ENCODE measurements at regions not wholly inside any gene's neighbourhood (a gene's known extent, or its start where the extent isn't known, plus 50 kb on each side); places are given as distances from the start of the nearest gene placed in this dataset.
"Not testable (repeated sequence)": the region's sequence is repeated elsewhere in the genome, so short reads cannot be mapped to it uniquely, and the experiment has no call there.

- ATAC-seq, H3K4me1 Mint-ChIP-seq, H3K4me3 Mint-ChIP-seq, H3K27me3 Mint-ChIP-seq, DNase-seq, H3K36me3 Mint-ChIP-seq, H3K27ac Mint-ChIP-seq, POLR2A ChIA-PET: not testable (repeated sequence)
- H3K9me3 Mint-ChIP-seq: peaks cover 0 to 13% (median 0%) of the 10 kb centered on the region in 9 donors
Measured at GRCh38 chr9:42368279-42368881, 184.9 kb downstream of the SPATA31A6 start.

DNA sequence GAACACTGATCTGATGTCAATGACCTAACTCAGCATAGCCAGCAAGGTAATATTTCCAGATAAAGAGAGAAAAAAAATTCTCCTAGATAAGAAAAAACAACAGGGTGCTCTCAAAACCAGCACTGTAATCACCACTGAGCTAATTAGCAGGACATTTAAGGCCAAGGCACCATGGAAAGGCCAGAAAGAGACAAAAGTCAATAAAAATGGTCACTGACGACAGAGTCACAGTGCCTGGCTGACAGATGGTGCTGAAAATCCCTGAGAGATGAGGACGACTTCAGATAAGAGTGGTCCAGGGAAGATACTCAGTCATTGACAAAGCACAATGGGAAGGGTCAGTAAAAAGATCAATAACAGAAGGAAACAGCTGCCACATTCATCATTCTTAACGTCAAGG is 186.7 kb downstream of the SPATA31A6 start:
- H3K4me3 Mint-ChIP-seq, ATAC-seq, H3K27me3 Mint-ChIP-seq, DNase-seq, H3K4me1 Mint-ChIP-seq, POLR2A ChIA-PET, H3K36me3 Mint-ChIP-seq, H3K27ac Mint-ChIP-seq: not testable (repeated sequence)
- H3K9me3 Mint-ChIP-seq: peaks cover 0 to 13% (median 0%) of the 10 kb centered on the region in 9 donors

GRCh38 chr9:42371417-42371816 is 188.0 kb downstream of the SPATA31A6 start:
- H3K9me3 Mint-ChIP-seq, ATAC-seq, POLR2A ChIA-PET, H3K27ac Mint-ChIP-seq, DNase-seq, H3K4me1 Mint-ChIP-seq, H3K36me3 Mint-ChIP-seq, H3K4me3 Mint-ChIP-seq, H3K27me3 Mint-ChIP-seq: not testable (repeated sequence)

- ATAC-seq, H3K27ac Mint-ChIP-seq: not testable (repeated sequence)
Measured at GRCh38 chr9:42377530-42378417, 194.3 kb downstream of the SPATA31A6 start.

GRCh38 chr9:42378418-42378815 is 195.0 kb downstream of the SPATA31A6 start:
- ATAC-seq (no peak), DNase-seq (no peak)
- H3K9me3 Mint-ChIP-seq: peaks cover 0 to 18% (median 3%) of the 10 kb centered on the region in 9 donors
- H3K27ac Mint-ChIP-seq: no peak overlapping the region
- H3K4me3 Mint-ChIP-seq: no peak overlapping the region
- peaks cover 0 to 9% (median 0%) of the 10 kb centered on the region in 3 donors for H3K36me3 Mint-ChIP-seq
- no peaks in the 10 kb centered on the region for H3K4me1 Mint-ChIP-seq
- H3K27me3 Mint-ChIP-seq: peaks cover 0 to 8% (median 0%) of the 10 kb centered on the region in 5 donors
- POLR2A ChIA-PET: no interaction called here

More at GRCh38 chr9:42377530-42378417, 194.3 kb downstream of the SPATA31A6 start:
- H3K36me3 Mint-ChIP-seq, H3K4me1 Mint-ChIP-seq, POLR2A ChIA-PET, H3K4me3 Mint-ChIP-seq, DNase-seq, H3K27me3 Mint-ChIP-seq: not testable (repeated sequence)
- H3K9me3 Mint-ChIP-seq: peaks cover 0 to 18% (median 3%) of the 10 kb centered on the region in 9 donors

DNA sequence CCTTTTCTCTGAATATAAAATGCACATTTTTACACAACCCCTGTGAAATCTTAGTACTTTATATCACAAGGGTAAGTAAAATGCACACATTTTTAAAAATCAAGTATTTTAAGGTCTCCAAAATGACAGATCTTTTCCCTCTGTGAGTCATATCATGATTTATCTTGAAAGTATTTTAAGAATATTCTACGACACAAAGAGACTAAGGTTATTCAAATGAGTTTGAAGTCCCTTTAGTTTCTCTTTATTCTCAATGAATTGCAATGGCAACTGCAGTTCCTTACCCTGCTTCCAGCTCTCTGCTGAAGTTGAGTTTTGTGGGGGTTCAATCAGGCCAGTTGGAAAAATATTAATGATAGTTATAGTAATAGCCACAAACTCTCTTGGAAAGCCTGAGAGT is 196.1 kb downstream of the SPATA31A6 start:
- POLR2A ChIA-PET, ATAC-seq, H3K4me1 Mint-ChIP-seq, H3K27ac Mint-ChIP-seq, H3K27me3 Mint-ChIP-seq, H3K36me3 Mint-ChIP-seq, H3K4me3 Mint-ChIP-seq, DNase-seq: not testable (repeated sequence)
- H3K9me3 Mint-ChIP-seq: peaks cover 0 to 18% (median 3%) of the 10 kb centered on the region in 9 donors

GRCh38 chr9:42384585-42384984 is 201.1 kb downstream of the SPATA31A6 start:
- H3K27me3 Mint-ChIP-seq, H3K4me3 Mint-ChIP-seq, POLR2A ChIA-PET, H3K27ac Mint-ChIP-seq, H3K36me3 Mint-ChIP-seq, ATAC-seq, H3K4me1 Mint-ChIP-seq, DNase-seq: not testable (repeated sequence)
- peaks cover 0 to 16% (median 5%) of the 10 kb centered on the region in 9 donors for H3K9me3 Mint-ChIP-seq

GRCh38 chr9:42385574-42386120 is 202.2 kb downstream of the SPATA31A6 start:
- H3K4me1 Mint-ChIP-seq, DNase-seq, H3K36me3 Mint-ChIP-seq, H3K27me3 Mint-ChIP-seq, H3K4me3 Mint-ChIP-seq, H3K9me3 Mint-ChIP-seq, H3K27ac Mint-ChIP-seq, ATAC-seq, POLR2A ChIA-PET: not testable (repeated sequence)

DNA sequence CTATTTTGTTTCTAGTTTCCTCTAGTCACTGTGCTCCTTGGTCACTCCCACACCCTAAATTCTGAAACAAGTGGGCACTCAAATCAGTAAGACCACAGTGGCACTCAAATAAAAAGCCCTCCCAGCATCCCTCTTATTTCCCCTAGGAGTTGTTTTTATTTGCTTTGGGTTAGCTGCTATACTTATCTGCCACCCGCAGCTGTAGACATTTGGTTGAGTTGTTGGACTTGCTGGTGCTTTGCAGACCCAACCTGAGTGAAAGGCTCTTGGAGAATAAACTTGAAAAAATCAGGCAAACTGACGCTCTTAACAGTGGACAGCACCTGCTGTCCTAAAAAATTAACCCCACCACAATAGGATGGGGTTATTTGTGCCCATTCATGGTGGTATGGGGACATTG is 203.0 kb downstream of the SPATA31A6 start:
- DNase-seq (no peak), ATAC-seq (no peak)
- Mint-ChIP-seq H3K4me1 (no peaks in the 10 kb centered on the region), H3K9me3 (peaks cover 0 to 4% (median 0%) of the 10 kb centered on the region in 9 donors), H3K4me3 (no peak overlapping the region), H3K27ac (no peak overlapping the region), H3K27me3 (no peaks in the 10 kb centered on the region), H3K36me3 (no peaks in the 10 kb centered on the region)
- POLR2A ChIA-PET: no interaction called here

DNA sequence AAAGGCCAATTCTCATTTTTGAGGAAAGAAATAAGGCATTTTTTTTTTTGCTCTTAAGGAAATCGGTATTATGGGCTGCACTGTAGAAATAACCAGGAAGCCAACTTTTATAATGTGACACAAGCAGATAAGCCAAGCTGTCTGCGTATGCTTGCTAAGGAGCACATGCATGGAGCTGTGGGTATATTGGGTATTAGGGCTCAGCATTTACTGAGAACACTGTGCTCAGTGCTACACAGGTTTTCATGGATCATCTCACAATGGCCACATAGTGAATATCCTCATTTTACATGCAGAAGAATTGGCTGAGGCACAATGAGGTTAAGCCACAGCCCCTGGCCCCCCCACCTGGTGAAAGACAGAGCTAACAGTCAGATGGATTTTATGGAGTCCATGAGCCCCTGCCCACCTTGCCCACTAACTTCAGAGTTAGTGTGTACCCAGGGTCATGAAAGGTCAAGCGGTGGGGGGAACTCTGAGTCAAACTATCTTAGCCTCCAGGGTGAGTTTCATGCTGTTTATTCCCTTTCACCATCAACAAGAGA is 204.8 kb downstream of the SPATA31A6 start:
- Mint-ChIP-seq H3K27ac (no peak overlapping the region), H3K9me3 (peaks cover 0 to 4% (median 0%) of the 10 kb centered on the region in 9 donors), H3K27me3 (no peaks in the 10 kb centered on the region), H3K4me3 (no peak overlapping the region), H3K36me3 (no peaks in the 10 kb centered on the region), H3K4me1 (no peaks in the 10 kb centered on the region)
- ATAC-seq (peak in 1 of 2 donors; percentile 20), DNase-seq (no peak)
- POLR2A ChIA-PET: no interaction called here

- H3K36me3 Mint-ChIP-seq: no peaks in the 10 kb centered on the region
- POLR2A ChIA-PET: no interaction called here
- H3K4me1 Mint-ChIP-seq: no peaks in the 10 kb centered on the region
- no peak overlapping the region for H3K27ac Mint-ChIP-seq
- no peaks in the 10 kb centered on the region for H3K27me3 Mint-ChIP-seq
- ATAC-seq: no peak
- peaks cover 0 to 4% (median 0%) of the 10 kb centered on the region in 9 donors for H3K9me3 Mint-ChIP-seq
- H3K4me3 Mint-ChIP-seq: no peak overlapping the region
- no peak for DNase-seq
Measured at GRCh38 chr9:42388846-42389245, 205.4 kb downstream of the SPATA31A6 start.

GRCh38 chr9:42392773-42393455 is 209.5 kb downstream of the SPATA31A6 start:
- H3K4me1 Mint-ChIP-seq, H3K36me3 Mint-ChIP-seq, POLR2A ChIA-PET, ATAC-seq, DNase-seq, H3K27me3 Mint-ChIP-seq, H3K4me3 Mint-ChIP-seq, H3K9me3 Mint-ChIP-seq, H3K27ac Mint-ChIP-seq: not testable (repeated sequence)

DNA sequence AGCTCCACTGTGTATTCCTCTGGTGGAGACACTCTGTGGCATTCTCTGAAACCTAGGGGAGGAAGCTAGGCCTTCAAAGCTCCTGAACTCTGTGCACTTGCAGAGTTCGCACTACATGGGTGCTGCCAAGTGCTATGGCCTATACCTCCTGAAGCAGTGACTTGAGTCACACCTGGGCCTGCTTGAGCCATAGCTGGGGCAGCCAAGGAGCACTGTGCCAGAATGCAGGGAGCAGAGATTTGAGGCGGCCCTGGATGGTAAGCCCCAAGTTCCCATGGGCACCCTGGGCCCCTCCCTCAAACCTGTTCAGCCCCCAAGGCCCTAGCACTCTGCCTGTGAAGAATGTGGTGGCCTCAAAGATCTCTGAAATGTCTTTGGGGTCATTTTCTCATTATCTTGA is 212.9 kb downstream of the SPATA31A6 start:
- H3K9me3 Mint-ChIP-seq: no peaks in the 10 kb centered on the region
- POLR2A ChIA-PET: no interaction called here
- ATAC-seq: no peak
- H3K36me3 Mint-ChIP-seq: no peaks in the 10 kb centered on the region
- no peaks in the 10 kb centered on the region for H3K4me1 Mint-ChIP-seq
- no peaks in the 10 kb centered on the region for H3K27me3 Mint-ChIP-seq
- H3K4me3 Mint-ChIP-seq: no peak overlapping the region
- H3K27ac Mint-ChIP-seq: no peak overlapping the region
- DNase-seq: no peak

All from naive thymus-derived CD8-positive, alpha-beta T cell (primary cell).